ENCODE measurements at regions not wholly inside any gene's neighbourhood (a gene's known extent, or its start where the extent isn't known, plus 50 kb on each side); places are given as distances from the start of the nearest gene placed in this dataset.

DNA sequence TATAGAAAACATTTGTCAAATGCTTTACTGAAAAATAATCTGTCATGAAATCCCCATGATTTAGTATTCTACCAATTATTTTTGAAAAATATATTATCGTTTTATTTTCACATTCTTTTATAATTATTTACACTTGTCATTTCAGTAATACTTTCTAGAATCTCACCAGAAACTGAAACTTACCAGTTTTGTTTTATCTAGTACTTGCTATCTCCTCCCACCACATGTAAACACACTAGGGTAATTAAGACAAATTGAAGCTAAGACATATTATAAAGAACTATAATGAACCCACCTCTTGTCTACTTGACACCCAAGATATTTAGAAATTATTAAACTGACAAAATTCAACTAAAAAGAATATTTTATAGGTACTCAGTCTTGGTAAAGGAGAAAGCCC is 51.5 kb upstream of the GRM3 start:
- H3K27me3 Mint-ChIP-seq (ENCODE audit: low read depth, poor library complexity): no peaks in the 10 kb centered on the region
- no peaks in the 10 kb centered on the region for H3K4me1 Mint-ChIP-seq
- TF ChIP-seq CTCF (IDR thresholded peaks at IDR 0.05): no peak
- H3K9me3 Mint-ChIP-seq: no peaks in the 10 kb centered on the region
- DNase-seq: no peak
- H3K27ac Mint-ChIP-seq: no peak overlapping the region
- H3K4me3 Mint-ChIP-seq: no peak overlapping the region
- no peaks in the 10 kb centered on the region for H3K36me3 Mint-ChIP-seq (ENCODE audit: low read depth)

DNA sequence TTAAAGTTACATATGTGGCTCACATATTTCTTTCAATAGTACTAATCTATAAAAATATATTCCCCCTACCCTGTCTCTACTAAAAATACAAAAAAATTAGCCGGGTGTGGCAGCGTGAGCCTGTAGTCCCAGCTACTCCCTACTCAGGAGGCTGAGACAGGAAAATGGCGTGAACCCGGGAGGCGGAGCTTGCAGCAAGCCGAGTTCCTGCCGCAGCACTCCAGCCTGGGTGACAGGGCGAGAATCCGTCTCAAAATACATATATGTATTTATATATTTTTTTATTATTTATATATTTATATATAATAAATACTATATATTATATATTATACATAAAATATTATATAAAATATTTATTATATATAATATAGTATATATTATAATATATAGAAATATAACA is 69.7 kb upstream of the GRM3 start:
- no peak for TF ChIP-seq CTCF (IDR thresholded peaks at IDR 0.05)
- H3K27ac Mint-ChIP-seq: no peak overlapping the region
- H3K9me3 Mint-ChIP-seq: peaks cover 12% of the 10 kb centered on the region
- DNase-seq: no peak
- no peaks in the 10 kb centered on the region for H3K27me3 Mint-ChIP-seq (ENCODE audit: low read depth, poor library complexity)
- no peak overlapping the region for H3K4me3 Mint-ChIP-seq
- no peaks in the 10 kb centered on the region for H3K36me3 Mint-ChIP-seq (ENCODE audit: low read depth)
- no peaks in the 10 kb centered on the region for H3K4me1 Mint-ChIP-seq

GRCh38 chr7:86558680-86559501 is 84.8 kb upstream of the GRM3 start:
- H3K27me3 Mint-ChIP-seq (ENCODE audit: low read depth, poor library complexity): peaks cover 2% of the 10 kb centered on the region
- H3K4me1 Mint-ChIP-seq: peaks cover 19% of the 10 kb centered on the region
- no peak for DNase-seq
- no peak overlapping the region for H3K4me3 Mint-ChIP-seq
- TF ChIP-seq CTCF (IDR thresholded peaks at IDR 0.05): no peak
- H3K9me3 Mint-ChIP-seq: peaks cover 3% of the 10 kb centered on the region
- no peaks in the 10 kb centered on the region for H3K36me3 Mint-ChIP-seq (ENCODE audit: low read depth)
- no peak overlapping the region for H3K27ac Mint-ChIP-seq

- no peaks in the 10 kb centered on the region for H3K9me3 Mint-ChIP-seq
- TF ChIP-seq CTCF (IDR thresholded peaks at IDR 0.05): no peak
- DNase-seq: no peak
- no peaks in the 10 kb centered on the region for H3K4me1 Mint-ChIP-seq
- H3K27ac Mint-ChIP-seq: no peak overlapping the region
- H3K36me3 Mint-ChIP-seq (ENCODE audit: low read depth): no peaks in the 10 kb centered on the region
- H3K27me3 Mint-ChIP-seq (ENCODE audit: low read depth, poor library complexity): no peaks in the 10 kb centered on the region
- H3K4me3 Mint-ChIP-seq: no peak overlapping the region
Measured at GRCh38 chr7:86534641-86535040, 109.1 kb upstream of the GRM3 start.

- Mint-ChIP-seq H3K9me3 (no peaks in the 10 kb centered on the region), H3K4me3 (no peak overlapping the region), H3K4me1 (no peaks in the 10 kb centered on the region), H3K36me3 (ENCODE audit: low read depth) (no peaks in the 10 kb centered on the region), H3K27ac (no peak overlapping the region), H3K27me3 (ENCODE audit: low read depth, poor library complexity) (no peaks in the 10 kb centered on the region)
- no peak for TF ChIP-seq CTCF (IDR thresholded peaks at IDR 0.05)
- DNase-seq: no peak
Measured at GRCh38 chr7:86504229-86504628, 139.5 kb upstream of the GRM3 start.

DNA sequence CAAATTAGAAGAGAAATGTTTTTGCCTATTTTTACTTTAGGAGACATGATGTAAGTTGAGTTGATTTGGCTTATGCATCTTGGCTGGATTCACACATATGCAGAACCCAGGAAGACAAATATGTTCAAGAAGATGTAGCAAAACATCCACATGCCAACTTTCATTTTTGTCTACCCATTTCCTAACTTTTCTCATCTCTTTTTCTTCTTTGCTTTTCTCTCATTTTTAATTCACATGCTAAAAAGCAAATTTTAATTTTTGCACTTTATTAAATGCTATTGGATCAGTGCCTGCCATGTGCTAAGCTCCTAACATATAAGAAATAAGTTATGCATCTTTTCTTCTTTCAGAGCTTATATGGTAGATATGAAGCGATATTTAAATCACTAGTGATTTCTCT is 143.7 kb upstream of the GRM3 start:
- H3K4me1 Mint-ChIP-seq: peaks cover 19% of the 10 kb centered on the region
- H3K9me3 Mint-ChIP-seq: no peaks in the 10 kb centered on the region
- H3K36me3 Mint-ChIP-seq (ENCODE audit: low read depth): no peaks in the 10 kb centered on the region
- DNase-seq: no peak
- no peak overlapping the region for H3K4me3 Mint-ChIP-seq
- no peak for TF ChIP-seq CTCF (IDR thresholded peaks at IDR 0.05)
- H3K27me3 Mint-ChIP-seq (ENCODE audit: low read depth, poor library complexity): no peaks in the 10 kb centered on the region
- no peak overlapping the region for H3K27ac Mint-ChIP-seq

Measured in nephron progenitor cell (in vitro differentiated cells).